Lower lobe of right lung (tissue), 2 donors: ENCODE measurements at regions not wholly inside any gene's neighbourhood (a gene's known extent, or its start where the extent isn't known, plus 50 kb on each side); places are given as distances from the start of the nearest gene placed in this dataset.

Experiments
- ATAC-seq, 2 donors: fragments of 200-7000 bp; cut with Tn5 transposase; one replicate each; pipeline ENCODE4 v1.9.1; 2020 to 2022; ENCODE audit warnings: mild to moderate bottlenecking in 2 of 2, moderate library complexity in 2 of 2
- DNase-seq: peaks from one replicate; pipeline ENCODE4 v3.0.0-alpha.2; 2020
- H3K27ac ChIP-seq: fragments of 200-600 bp; one replicate; pipeline ENCODE4 v1.8.0; 2022
- H3K27me3 ChIP-seq: fragments of 200-600 bp; one replicate; pipeline ENCODE4 v1.8.0; 2022; ENCODE audit warnings: low read depth
- H3K36me3 ChIP-seq: fragments of 200-600 bp; one replicate; pipeline ENCODE4 v1.8.0; 2022; ENCODE audit warnings: mild to moderate bottlenecking
- H3K4me1 ChIP-seq: fragments of 200-600 bp; one replicate; pipeline ENCODE4 v1.8.0; 2022
- H3K4me3 ChIP-seq: fragments of 200-600 bp; one replicate; pipeline ENCODE4 v1.8.0; 2022; ENCODE audit warnings: mild to moderate bottlenecking
- H3K9me3 ChIP-seq: fragments of 200-600 bp; one replicate; pipeline ENCODE4 v1.8.0; 2022
- intact Hi-C: fragments of 100-400 bp; cut with DNase I; formaldehyde crosslinking; loops from one replicate; pipeline ENCODE4 v1.11.0; 2022
- TF ChIP-seq, protein P1 (sequence below): fragments of 200-600 bp; IDR thresholded peaks from one replicate; pipeline ENCODE4 v1.8.0; 2022; ENCODE audit warnings: antibody characterized with exemption, mild to moderate bottlenecking
- donor health status: DM: no; HTN: yes; CAD: no; lungs with severe emphysema.

DNA sequence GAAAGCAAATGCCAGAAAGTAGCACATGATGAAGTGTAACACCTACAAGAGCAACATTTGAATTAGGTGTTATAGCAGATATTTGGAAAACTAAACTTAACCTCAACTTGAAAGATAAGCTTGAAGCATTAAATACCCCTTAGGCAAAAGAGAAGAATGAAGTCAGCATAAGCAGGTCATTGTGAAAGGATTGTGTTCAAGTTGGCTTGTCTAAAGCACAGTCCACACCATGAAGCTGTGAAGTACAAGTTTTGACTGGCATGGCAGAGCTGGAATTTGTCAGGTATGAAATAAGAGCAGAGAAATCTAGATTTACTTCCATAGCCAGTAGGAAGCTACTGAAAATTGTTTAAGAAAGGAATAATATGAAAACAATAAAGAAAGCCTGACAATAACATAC is 480.3 kb upstream of the POT1 start:
- intact Hi-C loops: no loop called here
- TF ChIP-seq, protein P1, sequence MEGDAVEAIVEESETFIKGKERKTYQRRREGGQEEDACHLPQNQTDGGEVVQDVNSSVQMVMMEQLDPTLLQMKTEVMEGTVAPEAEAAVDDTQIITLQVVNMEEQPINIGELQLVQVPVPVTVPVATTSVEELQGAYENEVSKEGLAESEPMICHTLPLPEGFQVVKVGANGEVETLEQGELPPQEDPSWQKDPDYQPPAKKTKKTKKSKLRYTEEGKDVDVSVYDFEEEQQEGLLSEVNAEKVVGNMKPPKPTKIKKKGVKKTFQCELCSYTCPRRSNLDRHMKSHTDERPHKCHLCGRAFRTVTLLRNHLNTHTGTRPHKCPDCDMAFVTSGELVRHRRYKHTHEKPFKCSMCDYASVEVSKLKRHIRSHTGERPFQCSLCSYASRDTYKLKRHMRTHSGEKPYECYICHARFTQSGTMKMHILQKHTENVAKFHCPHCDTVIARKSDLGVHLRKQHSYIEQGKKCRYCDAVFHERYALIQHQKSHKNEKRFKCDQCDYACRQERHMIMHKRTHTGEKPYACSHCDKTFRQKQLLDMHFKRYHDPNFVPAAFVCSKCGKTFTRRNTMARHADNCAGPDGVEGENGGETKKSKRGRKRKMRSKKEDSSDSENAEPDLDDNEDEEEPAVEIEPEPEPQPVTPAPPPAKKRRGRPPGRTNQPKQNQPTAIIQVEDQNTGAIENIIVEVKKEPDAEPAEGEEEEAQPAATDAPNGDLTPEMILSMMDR: no peak
- ATAC-seq: no peak

DNA sequence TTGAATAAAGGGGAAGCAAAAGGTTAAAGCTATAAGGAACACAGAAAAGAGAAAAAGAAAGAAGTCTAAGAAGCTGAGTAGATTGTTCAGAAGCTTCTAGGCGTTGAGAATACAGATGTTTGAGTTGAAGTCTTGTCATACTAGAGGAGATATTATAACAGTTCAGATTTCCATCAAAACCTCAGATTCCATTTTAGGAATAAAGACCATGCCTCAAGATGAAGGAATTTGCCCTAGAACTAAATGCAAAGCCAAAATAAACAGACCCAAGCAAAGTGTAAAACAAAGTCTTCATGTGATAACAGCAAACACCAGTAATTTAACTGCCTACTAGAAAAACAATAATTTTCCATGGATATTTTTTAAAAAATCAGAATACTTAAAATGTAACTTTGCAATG is 476.5 kb upstream of the POT1 start:
- no peaks in the 10 kb centered on the region for H3K9me3 ChIP-seq
- H3K27me3 ChIP-seq: no peaks in the 10 kb centered on the region
- H3K4me3 ChIP-seq: no peak overlapping the region
- DNase-seq: no peak
- H3K4me1 ChIP-seq: no peaks in the 10 kb centered on the region
- intact Hi-C loops: no loop called here
- TF ChIP-seq, protein P1: no peak
- no peak overlapping the region for H3K27ac ChIP-seq
- ATAC-seq: no peak
- no peaks in the 10 kb centered on the region for H3K36me3 ChIP-seq

More for the DNA sequence above, 480.3 kb upstream of the POT1 start:
- no peaks in the 10 kb centered on the region for H3K36me3 ChIP-seq
- no peaks in the 10 kb centered on the region for H3K27me3 ChIP-seq
- H3K4me1 ChIP-seq: no peaks in the 10 kb centered on the region
- no peak overlapping the region for H3K4me3 ChIP-seq
- no peak overlapping the region for H3K27ac ChIP-seq
- no peak for DNase-seq
- H3K9me3 ChIP-seq: no peaks in the 10 kb centered on the region

DNA sequence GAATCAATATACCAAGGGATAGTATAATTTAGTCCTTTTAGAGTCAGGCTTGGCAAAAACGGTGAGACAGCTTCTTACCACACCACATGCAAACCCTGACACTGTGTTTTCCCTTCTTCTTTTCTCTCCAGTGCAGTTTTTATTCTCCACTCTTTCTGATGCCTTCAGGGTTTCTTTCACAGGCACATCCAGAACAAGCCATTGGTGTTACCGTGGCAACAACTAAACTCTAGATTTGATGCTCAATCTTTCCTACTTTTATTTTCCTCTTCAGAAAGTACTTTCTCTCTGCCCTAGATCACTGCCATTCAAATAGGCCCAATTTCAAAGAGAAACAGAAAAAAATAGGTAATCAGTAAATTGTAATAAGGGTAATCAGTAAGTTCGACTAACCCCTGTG is 469.8 kb upstream of the POT1 start:
- no peak overlapping the region for H3K4me3 ChIP-seq
- no peaks in the 10 kb centered on the region for H3K4me1 ChIP-seq
- no peaks in the 10 kb centered on the region for H3K9me3 ChIP-seq
- DNase-seq (no peak), ATAC-seq (no peak)
- H3K36me3 ChIP-seq: no peaks in the 10 kb centered on the region
- TF ChIP-seq, protein P1: no peak
- H3K27ac ChIP-seq: no peak overlapping the region
- no peaks in the 10 kb centered on the region for H3K27me3 ChIP-seq
- intact Hi-C loops: no loop called here

DNA sequence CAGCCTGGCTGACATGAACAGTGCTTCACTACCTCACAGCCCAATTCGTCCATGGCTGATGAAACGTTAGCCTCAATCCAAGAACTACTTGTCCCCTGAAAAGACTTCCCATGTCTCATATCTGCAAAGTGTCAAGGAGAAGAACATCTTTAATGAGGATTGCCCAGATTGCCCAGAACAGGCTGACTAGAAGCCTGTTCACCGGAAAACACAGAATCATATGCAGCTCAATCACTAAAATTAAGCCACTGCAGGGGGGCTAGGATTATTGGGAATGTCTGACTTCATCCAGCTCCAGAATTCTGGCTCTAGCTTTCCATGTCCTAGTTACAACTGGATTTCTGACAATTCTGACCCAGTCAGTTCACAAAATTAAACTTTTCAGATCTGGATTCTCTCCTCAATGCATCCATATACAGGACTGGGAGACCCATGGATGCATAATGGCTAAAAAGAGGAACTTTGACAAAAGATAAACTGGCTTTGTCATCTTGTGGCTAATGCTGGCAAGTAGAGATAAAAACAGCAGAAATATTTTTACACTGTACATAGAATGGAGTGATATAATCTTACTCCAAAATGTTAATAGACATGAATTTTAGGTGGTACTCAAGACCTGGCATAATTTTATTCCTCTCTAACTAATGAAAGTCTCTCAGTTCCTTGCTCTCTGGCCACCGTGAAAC is 467.0 kb upstream of the POT1 start:
- intact Hi-C loops: no loop called here

DNA sequence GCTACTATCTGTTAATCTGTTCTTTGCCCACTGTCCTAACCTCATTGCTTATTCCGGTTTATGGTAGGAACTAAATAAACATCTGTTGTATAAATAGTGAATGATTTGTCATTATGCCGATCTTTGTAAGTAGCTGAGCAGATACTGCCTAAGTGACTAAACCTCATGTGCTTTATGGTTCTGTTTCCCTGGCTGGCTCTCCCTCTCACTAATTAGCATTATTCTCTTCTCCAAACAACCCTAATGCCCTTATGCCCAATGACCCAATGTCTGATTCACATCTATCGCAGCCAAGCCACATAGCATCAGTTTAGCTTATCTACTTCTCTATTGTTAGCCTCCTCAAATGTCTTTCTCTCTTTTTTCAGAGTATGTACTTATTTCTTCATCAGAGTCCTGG is 462.3 kb upstream of the POT1 start:
- no peaks in the 10 kb centered on the region for H3K4me1 ChIP-seq
- TF ChIP-seq, protein P1: no peak
- DNase-seq (no peak), ATAC-seq (no peak)
- no peaks in the 10 kb centered on the region for H3K36me3 ChIP-seq
- no peaks in the 10 kb centered on the region for H3K9me3 ChIP-seq
- no peak overlapping the region for H3K27ac ChIP-seq
- H3K27me3 ChIP-seq: no peaks in the 10 kb centered on the region
- intact Hi-C loops: no loop called here
- no peak overlapping the region for H3K4me3 ChIP-seq

More for the DNA sequence above, 467.0 kb upstream of the POT1 start:
- H3K4me3 ChIP-seq: no peak overlapping the region
- no peak for ATAC-seq
- DNase-seq: no peak
- TF ChIP-seq, protein P1: no peak
- H3K4me1 ChIP-seq: no peaks in the 10 kb centered on the region
- H3K27ac ChIP-seq: no peak overlapping the region
- H3K27me3 ChIP-seq: no peaks in the 10 kb centered on the region
- H3K9me3 ChIP-seq: no peaks in the 10 kb centered on the region
- H3K36me3 ChIP-seq: no peaks in the 10 kb centered on the region
